Astrocyte (in vitro differentiated cells and primary cell): ENCODE measurements at regions not wholly inside any gene's neighbourhood (a gene's known extent, or its start where the extent isn't known, plus 50 kb on each side); places are given as distances from the start of the nearest gene placed in this dataset.

Source experiments
- EZH2 ChIP-seq: IDR thresholded peaks from 2 replicates; pipeline ENCODE4 v1.6.1; 2012; ENCODE audit warnings: mild to moderate bottlenecking, low read length, inconsistent platforms; ENCODE audit not compliant: insufficient read depth
- TF ChIP-seq, protein P1 (sequence below): IDR thresholded peaks from 2 replicates; pipeline ENCODE4 v1.5.1; 2011; ENCODE audit warnings: low read depth, mild to moderate bottlenecking, inconsistent platforms, low read length, moderate library complexity; ENCODE audit not compliant: insufficient read depth

GRCh38 chr6:43929511-43929910 lies 159.5 kb downstream of the VEGFA start:
- TF ChIP-seq EZH2 = no peak
- TF ChIP-seq, protein P1, sequence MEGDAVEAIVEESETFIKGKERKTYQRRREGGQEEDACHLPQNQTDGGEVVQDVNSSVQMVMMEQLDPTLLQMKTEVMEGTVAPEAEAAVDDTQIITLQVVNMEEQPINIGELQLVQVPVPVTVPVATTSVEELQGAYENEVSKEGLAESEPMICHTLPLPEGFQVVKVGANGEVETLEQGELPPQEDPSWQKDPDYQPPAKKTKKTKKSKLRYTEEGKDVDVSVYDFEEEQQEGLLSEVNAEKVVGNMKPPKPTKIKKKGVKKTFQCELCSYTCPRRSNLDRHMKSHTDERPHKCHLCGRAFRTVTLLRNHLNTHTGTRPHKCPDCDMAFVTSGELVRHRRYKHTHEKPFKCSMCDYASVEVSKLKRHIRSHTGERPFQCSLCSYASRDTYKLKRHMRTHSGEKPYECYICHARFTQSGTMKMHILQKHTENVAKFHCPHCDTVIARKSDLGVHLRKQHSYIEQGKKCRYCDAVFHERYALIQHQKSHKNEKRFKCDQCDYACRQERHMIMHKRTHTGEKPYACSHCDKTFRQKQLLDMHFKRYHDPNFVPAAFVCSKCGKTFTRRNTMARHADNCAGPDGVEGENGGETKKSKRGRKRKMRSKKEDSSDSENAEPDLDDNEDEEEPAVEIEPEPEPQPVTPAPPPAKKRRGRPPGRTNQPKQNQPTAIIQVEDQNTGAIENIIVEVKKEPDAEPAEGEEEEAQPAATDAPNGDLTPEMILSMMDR = no peak
